Heart left ventricle (tissue), 16 donors: ENCODE measurements at regions not wholly inside any gene's neighbourhood (a gene's known extent, or its start where the extent isn't known, plus 50 kb on each side); places are given as distances from the start of the nearest gene placed in this dataset.

Source experiments
- ATAC-seq, 4 donors: fragments of 200-7000 bp; cut with Tn5 transposase; one replicate each; pipeline ENCODE4 v1.9.1; 2020 to 2022; ENCODE audit warnings: moderate library complexity in 4 of 4, mild to moderate bottlenecking in 3 of 4, moderate number of reproducible peaks in 1 of 4
- DNase-seq, 5 donors: peaks; one replicate each; pipeline ENCODE4 v3.0.0-alpha.2; 2020
- H3K27ac ChIP-seq, 12 donors: fragments of 200-600 bp; sonication (generic) in 4 of 12; one replicate each; pipeline versions ENCODE4 v1.5.0 to v1.8.0; 2016 to 2022; ENCODE audit warnings: mild to moderate bottlenecking in 2 of 12
- H3K27me3 ChIP-seq, 9 donors: fragments of 200-600 bp; sonication (generic) in 2 of 9; one replicate each; pipeline versions ENCODE4 v1.5.1 to v1.8.0; 2016 to 2022; ENCODE audit warnings: mild to moderate bottlenecking in 3 of 9
- H3K36me3 ChIP-seq, 9 donors: fragments of 200-600 bp; sonication (generic) in 2 of 9; one replicate each; pipeline versions ENCODE4 v1.5.0 to v1.8.0; 2018 to 2022; ENCODE audit warnings: mild to moderate bottlenecking in 2 of 9
- H3K4me1 ChIP-seq, 12 donors: fragments of 200-600 bp; sonication (generic) in 4 of 12; one replicate each; pipeline versions ENCODE4 v1.5.0 to v1.8.0; 2016 to 2022; ENCODE audit warnings: mild to moderate bottlenecking in 3 of 12
- H3K4me3 ChIP-seq, 12 donors: fragments of 200-600 bp; sonication (generic) in 4 of 12; one replicate each; pipeline versions ENCODE4 v1.5.0 to v1.8.0; 2017 to 2022; ENCODE audit warnings: mild to moderate bottlenecking in 9 of 12, moderate library complexity in 4 of 12
- H3K9me3 ChIP-seq, 12 donors: fragments of 200-600 bp; sonication (generic) in 4 of 12; one replicate each; pipeline versions ENCODE4 v1.5.0 to v1.8.0; 2016 to 2022; ENCODE audit warnings: mild to moderate bottlenecking in 1 of 12
- POLR2A ChIP-seq, 2 donors: fragments of 450-650 bp; IDR thresholded peaks; one replicate each; pipeline ENCODE4 v1.6.1; 2017; ENCODE audit warnings: antibody characterized with exemption in 2 of 2, mild to moderate bottlenecking in 2 of 2, moderate library complexity in 2 of 2
- WGBS, 4 donors: extraction: QIAGEN DNeasy Blood & Tissue Kit in 2 of 4; methylation state at CpG; one replicate each; pipeline versions ENCODE4 v1.1.5 to v1.1.7; 2013 to 2018; 5-methylcytosine and 5-hydroxymethylcytosine counted together
- intact Hi-C, 10 donors: fragments of 100-400 bp; cut with DNase I; formaldehyde crosslinking; loops; one replicate each; pipeline versions ENCODE4 v1.11.1 to v1.14.2; 2022
- TF ChIP-seq, protein P1 (sequence below), 12 donors: fragments of 200-600 bp; sonication (generic) in 4 of 12; IDR thresholded peaks; one replicate each; pipeline versions ENCODE4 v1.5.0 to v1.8.0; 2018 to 2022; ENCODE audit warnings: antibody characterized with exemption in 12 of 12, mild to moderate bottlenecking in 5 of 12
- donor health status: ischemic (EF 13 %, LVEDD 7.1; RV severe dilation, severe dysfunction).
- donor health status: healthy with polysubstance abuse.
- donor health status: DM: no; HTN: yes; CAD: no.
- donor health status: DM: no; HTN: no; CAD: no.
- donor health status: ischemic (EF 25% LVEDD 6.9; RV normal size, moderate dysfunction).
- donor health status: ischemic (EF 25% LVEDD 5.7; RV mildly dilated, moderate dysfunction).
- donor health status: healthy.
- donor health status: DM: yes; HTN: yes; CAD: no.
- donor health status: ischemic (EF 35%, LVEDD 5.7; RV mildly dilated, moderate dysfunction).
- donor health status: nonischemic (EF 11% LVEDD 7.7; RV severe dilation, severe dysfunction).
- donor health status: DM: yes; HTN: yes; CAD: no.
- donor health status: PGD.
- donor health status: ischemic (EF 29% LVEDD 5.4; RV normal size, mild dysfunction).
- donor health status: nonischemic (EF 23%, LVEDD 6.1; RV moderate dilation, normal function).

DNA sequence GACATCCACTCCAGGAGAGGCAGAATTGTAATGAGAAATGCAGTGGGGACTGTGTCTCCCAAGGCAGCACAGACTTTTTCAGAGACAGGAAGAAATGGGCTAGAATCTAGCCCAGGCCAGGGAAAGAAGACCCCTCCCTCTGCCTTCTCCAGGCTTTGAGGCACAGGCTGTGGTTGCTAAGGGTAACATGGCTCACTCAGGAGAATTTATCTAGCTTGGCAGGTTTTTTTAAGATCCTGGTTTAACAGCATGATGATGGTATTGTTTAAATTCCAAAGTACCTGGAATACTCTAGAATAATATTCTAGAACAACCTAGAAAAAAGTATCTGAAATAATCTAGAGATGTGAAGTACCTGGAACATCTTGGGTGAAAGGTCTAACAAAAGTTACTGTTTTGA is 125.6 kb downstream of the URB2 start:
- H3K9me3 ChIP-seq, result peaks cover 0 to 4% (median under 1%) of the 10 kb centered on the region in 12 donors
- ATAC-seq (no peak), DNase-seq (no peak)
- H3K36me3 ChIP-seq, result no peaks in the 10 kb centered on the region
- H3K4me1 ChIP-seq, result peaks cover 0 to 3% (median 0%) of the 10 kb centered on the region in 12 donors
- H3K27me3 ChIP-seq, result no peaks in the 10 kb centered on the region
- intact Hi-C loops, result no loop called here
- no peak overlapping the region for H3K27ac ChIP-seq
- TF ChIP-seq, protein P1, sequence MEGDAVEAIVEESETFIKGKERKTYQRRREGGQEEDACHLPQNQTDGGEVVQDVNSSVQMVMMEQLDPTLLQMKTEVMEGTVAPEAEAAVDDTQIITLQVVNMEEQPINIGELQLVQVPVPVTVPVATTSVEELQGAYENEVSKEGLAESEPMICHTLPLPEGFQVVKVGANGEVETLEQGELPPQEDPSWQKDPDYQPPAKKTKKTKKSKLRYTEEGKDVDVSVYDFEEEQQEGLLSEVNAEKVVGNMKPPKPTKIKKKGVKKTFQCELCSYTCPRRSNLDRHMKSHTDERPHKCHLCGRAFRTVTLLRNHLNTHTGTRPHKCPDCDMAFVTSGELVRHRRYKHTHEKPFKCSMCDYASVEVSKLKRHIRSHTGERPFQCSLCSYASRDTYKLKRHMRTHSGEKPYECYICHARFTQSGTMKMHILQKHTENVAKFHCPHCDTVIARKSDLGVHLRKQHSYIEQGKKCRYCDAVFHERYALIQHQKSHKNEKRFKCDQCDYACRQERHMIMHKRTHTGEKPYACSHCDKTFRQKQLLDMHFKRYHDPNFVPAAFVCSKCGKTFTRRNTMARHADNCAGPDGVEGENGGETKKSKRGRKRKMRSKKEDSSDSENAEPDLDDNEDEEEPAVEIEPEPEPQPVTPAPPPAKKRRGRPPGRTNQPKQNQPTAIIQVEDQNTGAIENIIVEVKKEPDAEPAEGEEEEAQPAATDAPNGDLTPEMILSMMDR (IDR thresholded peaks at IDR 0.05), result no peak
- no peak for TF ChIP-seq POLR2A (IDR thresholded peaks at IDR 0.05)
- no peak overlapping the region for H3K4me3 ChIP-seq

GRCh38 chr1:229752679-229753078 is 126.6 kb downstream of the URB2 start:
- H3K36me3 ChIP-seq, result no peaks in the 10 kb centered on the region
- TF ChIP-seq POLR2A (IDR thresholded peaks at IDR 0.05), result no peak
- TF ChIP-seq, protein P1 (IDR thresholded peaks at IDR 0.05), result no peak
- ATAC-seq, result no peak
- intact Hi-C loops, result no loop called here
- no peak overlapping the region for H3K27ac ChIP-seq
- H3K4me1 ChIP-seq, result peaks cover 0 to 3% (median 0%) of the 10 kb centered on the region in 12 donors
- H3K4me3 ChIP-seq, result no peak overlapping the region
- H3K27me3 ChIP-seq, result no peaks in the 10 kb centered on the region
- peaks cover 0 to 12% (median 5%) of the 10 kb centered on the region in 12 donors for H3K9me3 ChIP-seq
- no peak for DNase-seq
- 93 to 97% (median 94%) methylated on average over 5 of the region's 5 CpGs for WGBS, 4 donors

- Histone ChIP-seq H3K9me3 (peaks cover 0 to 12% (median 5%) of the 10 kb centered on the region in 12 donors), H3K4me1 (peaks cover 0 to 3% (median 0%) of the 10 kb centered on the region in 12 donors), H3K27me3 (no peaks in the 10 kb centered on the region), H3K4me3 (no peak overlapping the region), H3K27ac (no peak overlapping the region), H3K36me3 (no peaks in the 10 kb centered on the region)
- DNase-seq, result no peak
- 40 to 74% (median 60%) methylated on average over 4 to 7 of the region's 7 CpGs for WGBS, 4 donors
- intact Hi-C loops, result no loop called here
- no peak for ATAC-seq
- TF ChIP-seq, protein P1 (IDR thresholded peaks at IDR 0.05), result no peak
- no peak for TF ChIP-seq POLR2A (IDR thresholded peaks at IDR 0.05)
These were observed 127.9 kb downstream of the URB2 start for GRCh38 chr1:229753764-229754551.

- intact Hi-C loops, result no loop called here
- WGBS, 4 donors, result 67 to 78% (median 69%) methylated on average over 4 of the region's 4 CpGs
- H3K9me3 ChIP-seq, result peaks cover 0 to 12% (median 5%) of the 10 kb centered on the region in 12 donors
- no peak overlapping the region for H3K27ac ChIP-seq
- H3K4me3 ChIP-seq, result no peak overlapping the region
- no peaks in the 10 kb centered on the region for H3K27me3 ChIP-seq
- TF ChIP-seq, protein P1 (IDR thresholded peaks at IDR 0.05), result no peak
- no peak for TF ChIP-seq POLR2A (IDR thresholded peaks at IDR 0.05)
- H3K36me3 ChIP-seq, result no peaks in the 10 kb centered on the region
- ATAC-seq (no peak), DNase-seq (no peak)
- H3K4me1 ChIP-seq, result peaks cover 0 to 3% (median 0%) of the 10 kb centered on the region in 12 donors
These were observed 130.6 kb downstream of the URB2 start for GRCh38 chr1:229756666-229757065.
